Rectal smooth muscle tissue (tissue), 1 donor: ENCODE measurements at regions not wholly inside any gene's neighbourhood (a gene's known extent, or its start where the extent isn't known, plus 50 kb on each side); places are given as distances from the start of the nearest gene placed in this dataset.

Source experiments
- H3K27ac ChIP-seq: one replicate; pipeline ENCODE4 v1.7.0; 2013; ENCODE audit warnings: low read depth, low read length, inconsistent platforms
- H3K27me3 ChIP-seq: one replicate; pipeline ENCODE4 v1.7.0; 2013; ENCODE audit warnings: low read length; ENCODE audit not compliant: control insufficient read depth, insufficient read depth
- H3K36me3 ChIP-seq: one replicate; pipeline ENCODE4 v1.7.0; 2013; ENCODE audit warnings: low read length; ENCODE audit not compliant: control insufficient read depth, insufficient read depth
- H3K4me1 ChIP-seq: one replicate; pipeline ENCODE4 v1.7.0; 2013; ENCODE audit warnings: low read length; ENCODE audit not compliant: control insufficient read depth, insufficient read depth
- H3K4me3 ChIP-seq: one replicate; pipeline ENCODE4 v1.7.0; 2013; ENCODE audit warnings: low read length
- H3K9ac ChIP-seq: one replicate; pipeline ENCODE4 v1.7.0; 2013; ENCODE audit warnings: low read length

- Histone ChIP-seq H3K9ac (no peak overlapping the region), H3K36me3 (no peaks in the 10 kb centered on the region), H3K27me3 (no peaks in the 10 kb centered on the region), H3K4me3 (no peak overlapping the region), H3K4me1 (no peaks in the 10 kb centered on the region), H3K27ac (no peak overlapping the region)
These were observed 909.2 kb downstream of the NSUN3 start for GRCh38 chr3:94972066-94972465.

DNA sequence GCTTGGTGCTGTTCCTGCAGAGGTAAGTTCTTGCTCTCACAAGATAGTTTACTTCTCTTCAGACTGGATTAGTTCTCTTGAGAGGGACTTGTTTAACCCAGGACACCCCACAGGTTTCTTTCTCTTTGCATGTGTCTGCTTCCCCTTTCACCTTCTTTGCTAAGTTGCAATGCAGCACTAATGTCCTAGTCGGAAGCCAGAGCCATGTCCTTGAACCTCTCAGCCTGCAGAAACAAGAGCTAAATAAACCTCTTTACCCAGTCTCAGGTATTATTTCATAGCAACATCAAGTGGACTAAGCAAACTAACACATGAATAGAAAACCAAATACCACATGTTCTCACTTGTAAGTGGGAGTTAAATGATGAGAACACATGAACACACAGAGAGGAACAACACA is 915.2 kb downstream of the NSUN3 start:
- H3K4me3 ChIP-seq = no peak overlapping the region
- H3K36me3 ChIP-seq = no peaks in the 10 kb centered on the region
- no peaks in the 10 kb centered on the region for H3K27me3 ChIP-seq
- H3K4me1 ChIP-seq = no peaks in the 10 kb centered on the region
- H3K27ac ChIP-seq = no peak overlapping the region
- H3K9ac ChIP-seq = no peak overlapping the region

DNA sequence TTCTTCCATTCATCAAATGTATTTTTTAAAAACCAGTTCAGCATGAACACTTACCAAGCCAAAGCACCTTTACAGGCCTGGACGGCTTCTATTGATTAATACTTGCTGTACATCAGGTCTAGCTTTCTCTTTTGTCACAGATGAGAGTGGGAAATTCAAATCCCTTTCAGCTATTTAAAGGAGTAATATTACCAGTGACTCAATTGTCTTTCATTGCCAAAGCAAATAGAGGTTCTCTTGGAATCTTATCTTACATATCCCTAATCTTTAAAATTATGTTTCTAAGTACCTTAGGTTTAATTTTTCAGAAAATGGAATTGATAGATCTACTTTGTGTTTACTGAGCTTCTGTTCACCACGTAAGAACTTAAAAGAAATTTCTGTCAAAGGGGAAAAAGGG is 922.9 kb downstream of the NSUN3 start:
- Histone ChIP-seq H3K27ac (no peak overlapping the region), H3K27me3 (no peaks in the 10 kb centered on the region), H3K9ac (no peak overlapping the region), H3K4me3 (no peak overlapping the region), H3K4me1 (no peaks in the 10 kb centered on the region), H3K36me3 (no peaks in the 10 kb centered on the region)

- no peak overlapping the region for H3K9ac ChIP-seq
- H3K27me3 ChIP-seq = no peaks in the 10 kb centered on the region
- H3K4me3 ChIP-seq = no peak overlapping the region
- H3K27ac ChIP-seq = no peak overlapping the region
- H3K4me1 ChIP-seq = no peaks in the 10 kb centered on the region
- H3K36me3 ChIP-seq = no peaks in the 10 kb centered on the region
These were observed 928.3 kb downstream of the NSUN3 start for GRCh38 chr3:94990952-94991705.

DNA sequence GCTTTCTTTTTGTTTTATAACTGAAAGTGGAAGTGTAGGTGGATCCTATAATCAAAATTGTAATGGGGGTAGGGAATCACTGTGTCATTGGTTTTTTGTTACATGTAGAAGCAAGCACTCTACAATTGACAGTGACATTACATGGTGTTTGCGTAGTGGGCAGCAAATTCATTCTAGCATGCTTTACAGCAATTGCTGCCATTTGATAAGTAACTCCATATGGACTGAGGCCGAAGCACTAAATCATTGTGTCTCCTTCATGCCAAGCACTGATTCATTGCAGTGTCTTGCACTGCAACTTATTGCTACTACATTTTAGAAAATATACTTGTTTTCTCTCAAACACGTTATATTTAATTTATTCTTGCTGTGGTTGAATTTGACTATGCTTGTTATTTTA is 933.9 kb downstream of the NSUN3 start:
- no peaks in the 10 kb centered on the region for H3K27me3 ChIP-seq
- no peak overlapping the region for H3K4me3 ChIP-seq
- H3K36me3 ChIP-seq = no peaks in the 10 kb centered on the region
- no peak overlapping the region for H3K9ac ChIP-seq
- H3K4me1 ChIP-seq = no peaks in the 10 kb centered on the region
- H3K27ac ChIP-seq = no peak overlapping the region

GRCh38 chr3:95002438-95003046 is 939.7 kb downstream of the NSUN3 start:
- no peaks in the 10 kb centered on the region for H3K4me1 ChIP-seq
- no peak overlapping the region for H3K9ac ChIP-seq
- no peaks in the 10 kb centered on the region for H3K36me3 ChIP-seq
- no peak overlapping the region for H3K4me3 ChIP-seq
- no peaks in the 10 kb centered on the region for H3K27me3 ChIP-seq
- H3K27ac ChIP-seq = no peak overlapping the region

DNA sequence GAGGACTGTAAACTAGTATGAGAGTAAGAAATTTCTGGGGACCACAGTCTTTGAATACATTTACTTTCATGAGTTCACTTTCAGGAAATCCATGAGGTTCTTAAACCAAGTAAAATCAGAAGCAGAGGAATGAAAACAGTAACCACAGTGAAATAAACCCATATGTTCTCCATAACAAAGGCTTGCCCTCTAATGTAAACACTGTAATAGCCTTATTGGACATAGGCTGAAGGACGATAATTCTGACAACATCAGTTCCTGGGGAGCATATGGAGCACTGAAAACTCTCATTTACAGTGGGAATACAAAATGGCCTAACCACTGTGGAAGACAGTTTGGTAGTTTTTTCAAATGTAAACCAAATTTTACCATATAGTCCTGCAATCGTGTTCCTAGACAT is 965.8 kb downstream of the NSUN3 start:
- H3K9ac ChIP-seq = no peak overlapping the region
- no peak overlapping the region for H3K4me3 ChIP-seq
- H3K4me1 ChIP-seq = no peaks in the 10 kb centered on the region
- no peaks in the 10 kb centered on the region for H3K27me3 ChIP-seq
- no peaks in the 10 kb centered on the region for H3K36me3 ChIP-seq
- no peak overlapping the region for H3K27ac ChIP-seq

DNA sequence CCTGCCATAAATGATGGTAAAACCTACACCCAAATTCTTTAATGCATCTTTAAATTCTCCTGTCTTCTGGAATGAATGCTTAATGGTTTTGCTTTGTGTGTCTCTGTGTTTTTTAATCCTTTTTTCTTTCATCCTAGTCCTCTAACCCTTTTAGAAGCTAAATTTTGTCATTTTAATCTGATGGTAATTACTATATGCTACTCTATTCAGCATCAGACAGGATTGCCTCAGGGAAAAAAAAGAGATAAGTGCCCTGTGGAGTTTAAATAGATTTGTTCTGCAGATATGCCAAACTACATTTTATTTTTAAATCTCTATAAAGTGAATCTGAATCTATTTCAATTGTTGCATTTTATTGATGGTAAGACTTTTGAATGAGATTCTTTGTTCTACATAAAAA is 966.8 kb downstream of the NSUN3 start:
- no peak overlapping the region for H3K9ac ChIP-seq
- H3K27me3 ChIP-seq = no peaks in the 10 kb centered on the region
- H3K4me1 ChIP-seq = no peaks in the 10 kb centered on the region
- no peak overlapping the region for H3K4me3 ChIP-seq
- no peak overlapping the region for H3K27ac ChIP-seq
- no peaks in the 10 kb centered on the region for H3K36me3 ChIP-seq

- no peak overlapping the region for H3K27ac ChIP-seq
- no peak overlapping the region for H3K4me3 ChIP-seq
- no peaks in the 10 kb centered on the region for H3K4me1 ChIP-seq
These were observed 973.7 kb downstream of the NSUN3 start for GRCh38 chr3:95036526-95037021.

GRCh38 chr3:95037097-95037496 is 974.2 kb downstream of the NSUN3 start:
- H3K9ac ChIP-seq = no peak overlapping the region
- H3K27ac ChIP-seq = no peak overlapping the region
- H3K36me3 ChIP-seq = no peaks in the 10 kb centered on the region
- H3K27me3 ChIP-seq = no peaks in the 10 kb centered on the region
- H3K4me3 ChIP-seq = no peak overlapping the region
- H3K4me1 ChIP-seq = no peaks in the 10 kb centered on the region

More at GRCh38 chr3:95036526-95037021, 973.7 kb downstream of the NSUN3 start:
- Histone ChIP-seq H3K9ac (no peak overlapping the region), H3K27me3 (no peaks in the 10 kb centered on the region), H3K36me3 (no peaks in the 10 kb centered on the region)

- H3K4me3 ChIP-seq = no peak overlapping the region
- no peaks in the 10 kb centered on the region for H3K36me3 ChIP-seq
- H3K27me3 ChIP-seq = no peaks in the 10 kb centered on the region
- H3K9ac ChIP-seq = no peak overlapping the region
- H3K4me1 ChIP-seq = no peaks in the 10 kb centered on the region
- H3K27ac ChIP-seq = no peak overlapping the region
These were observed 975.1 kb downstream of the NSUN3 start for GRCh38 chr3:95037927-95038326.

- H3K4me1 ChIP-seq = no peaks in the 10 kb centered on the region
- no peak overlapping the region for H3K27ac ChIP-seq
- no peak overlapping the region for H3K4me3 ChIP-seq
- H3K9ac ChIP-seq = no peak overlapping the region
- H3K27me3 ChIP-seq = no peaks in the 10 kb centered on the region
- no peaks in the 10 kb centered on the region for H3K36me3 ChIP-seq
These were observed 981.2 kb downstream of the NSUN3 start for GRCh38 chr3:95044101-95044500.

- Histone ChIP-seq H3K27ac (no peak overlapping the region), H3K4me1 (no peaks in the 10 kb centered on the region), H3K27me3 (no peaks in the 10 kb centered on the region), H3K36me3 (no peaks in the 10 kb centered on the region), H3K4me3 (no peak overlapping the region), H3K9ac (no peak overlapping the region)
These were observed 985.7 kb downstream of the NSUN3 start for GRCh38 chr3:95048564-95048963.
